K562 (cell line): ENCODE measurements at regions not wholly inside any gene's neighbourhood (a gene's known extent, or its start where the extent isn't known, plus 50 kb on each side); places are given as distances from the start of the nearest gene placed in this dataset.

Experiments
- ATF6 ChIP-seq: sonication (generic); formaldehyde crosslinking; IDR thresholded peaks from 2 replicates; pipeline ENCODE4 v1.4.0; 2020; ENCODE audit warnings: mild to moderate bottlenecking, missing genetic modification reagents
- BRD4 ChIP-seq: fragments of 200-600 bp; sonication (generic); IDR thresholded peaks from 2 replicates; pipeline ENCODE4 v1.6.1; 2017; ENCODE audit warnings: inconsistent platforms
- CBFA2T3 ChIP-seq: fragments of 450-650 bp; IDR thresholded peaks from 2 replicates; pipeline ENCODE4 v1.6.1; 2017
- CGGBP1 ChIP-seq: fragments of 250-450 bp; sonication (Bioruptor Pico); IDR thresholded peaks from 2 replicates; pipeline ENCODE4 v1.9.0; 2021; ENCODE audit warnings: mild to moderate bottlenecking
- HOMEZ ChIP-seq: fragments of 250-450 bp; sonication (Bioruptor Pico); IDR thresholded peaks from 2 replicates; pipeline ENCODE4 v1.4.0; 2020; ENCODE audit warnings: mild to moderate bottlenecking, moderate library complexity
- KDM4B ChIP-seq, 2 experiments: fragments of 450-650 bp in 1 of 2; sonication (generic) in 1 of 2; IDR thresholded peaks; 2 replicates each; pipeline ENCODE4 v1.6.1; 2016 to 2017; ENCODE audit warnings: borderline replicate concordance in 2 of 2, antibody characterized with exemption in 1 of 2, low read depth in 1 of 2, mild to moderate bottlenecking in 1 of 2
- MLX ChIP-seq, 2 experiments: fragments of 450-650 bp in 1 of 2; sonication (generic) in 1 of 2; formaldehyde crosslinking; conservative IDR thresholded peaks; 2 replicates each; pipeline versions ENCODE4 v1.4.0 to v1.8.1; 2020 to 2022; ENCODE audit warnings: mild to moderate bottlenecking in 1 of 2, missing genetic modification reagents in 1 of 2
- MYC ChIP-seq, 2 experiments: fragments of 250-450 bp in 1 of 2; sonication (Bioruptor Pico) in 1 of 2; IDR thresholded peaks; 2 replicates each; pipeline versions ENCODE4 v1.5.1 to v1.6.1; 2012 to 2021; ENCODE audit warnings: low read depth in 2 of 2, borderline replicate concordance in 1 of 2, improper control_type of control experiment in 1 of 2, low read length in 1 of 2, mild to moderate bottlenecking in 1 of 2, moderate library complexity in 1 of 2
- RFX7 ChIP-seq: fragments of 250-450 bp; sonication (Bioruptor Pico); IDR thresholded peaks from 2 replicates; pipeline ENCODE4 v1.5.1; 2021; ENCODE audit warnings: mild to moderate bottlenecking
- RUNX1 ChIP-seq: sonication (generic); IDR thresholded peaks from 2 replicates; pipeline ENCODE4 v1.6.1; 2016; ENCODE audit warnings: antibody characterized with exemption, low read depth
- SAP30 ChIP-seq: fragments of 200-600 bp; sonication (generic); IDR thresholded peaks from 2 replicates; pipeline ENCODE4 v1.6.1; 2012; ENCODE audit warnings: borderline replicate concordance, low read depth, mild to moderate bottlenecking, moderate library complexity, low read length, control low read depth, inconsistent platforms; ENCODE audit not compliant: insufficient read depth, poor library complexity, severe bottlenecking
- SETDB1 ChIP-seq: IDR thresholded peaks from one replicate; pipeline ENCODE4 v1.6.1; 2012; ENCODE audit warnings: low read length, control low read depth, inconsistent platforms
- TCF15 ChIP-seq: fragments of 250-450 bp; sonication (Bioruptor Pico); IDR thresholded peaks from 2 replicates; pipeline ENCODE4 v1.8.0; 2022; ENCODE audit warnings: moderate library complexity, mild to moderate bottlenecking, inconsistent platforms
- VEZF1 ChIP-seq: fragments of 200-800 bp; sonication (Bioruptor generic); IDR thresholded peaks from 2 replicates; pipeline ENCODE4 v1.6.1; 2017; ENCODE audit warnings: missing genetic modification characterization, missing compliant biosample characterization
- ZC3H8 ChIP-seq: fragments of 450-650 bp; IDR thresholded peaks from 2 replicates; pipeline ENCODE4 v1.6.1; 2017
- ZFP91 ChIP-seq: sonication (generic); formaldehyde crosslinking; IDR thresholded peaks from 2 replicates; pipeline ENCODE4 v1.8.0; 2022; ENCODE audit warnings: mild to moderate bottlenecking, missing genetic modification reagents
- ZNF134 ChIP-seq: fragments of 250-450 bp; sonication (Bioruptor Pico); conservative IDR thresholded peaks from 2 replicates; pipeline ENCODE4 v1.4.0; 2020
- ZNF431 ChIP-seq: sonication (generic); formaldehyde crosslinking; IDR thresholded peaks from 2 replicates; pipeline ENCODE4 v1.8.0; 2022; ENCODE audit warnings: mild to moderate bottlenecking, missing genetic modification reagents
- ZNF740 ChIP-seq, 3 experiments: fragments of 200-800 bp in 1 of 3; sonication (Bioruptor generic) in 1 of 3; sonication (generic) in 1 of 3; formaldehyde crosslinking in 1 of 3; IDR thresholded peaks; 2 replicates each; pipeline versions ENCODE4 v1.6.1 to v1.8.0; 2016 to 2022; ENCODE audit warnings: mild to moderate bottlenecking in 2 of 3, missing compliant biosample characterization in 2 of 3, missing genetic modification characterization in 2 of 3, missing genetic modification reagents in 1 of 3

- TF ChIP-seq ZNF740 (CRISPR knock-in tag; IDR thresholded peaks at IDR 0.05) (no peak), ZNF740 (tag; IDR thresholded peaks at IDR 0.05) (no peak), CBFA2T3 (no peak), MYC (IDR thresholded peaks at IDR 0.05; ENCODE audit: low read depth, low read length) (no peak), MYC (CRISPR knock-in tag; IDR thresholded peaks at IDR 0.05; ENCODE audit: borderline replicate concordance, low read depth) (no peak), KDM4B (IDR thresholded peaks at IDR 0.05; ENCODE audit: borderline replicate concordance in 2 of 2, low read depth in 1 of 2) (no peak), SETDB1 (no peak), ZNF431 (CRISPR knock-in tag) (no peak), ZNF134 (CRISPR knock-in tag) (no peak), RUNX1 (no peak), HOMEZ (CRISPR knock-in tag) (no peak), CGGBP1 (CRISPR knock-in tag) (no peak), BRD4 (no peak), RFX7 (CRISPR knock-in tag) (no peak), MLX (CRISPR knock-in tag; conservative IDR thresholded peaks at IDR 0.05) (no peak), ZFP91 (CRISPR knock-in tag) (no peak), ATF6 (CRISPR knock-in tag) (no peak), TCF15 (CRISPR knock-in tag) (no peak), SAP30 (no peak), VEZF1 (CRISPR knock-in tag) (no peak), ZC3H8 (no peak)
Observed at GRCh38 chr16:79845734-79846135, 245.2 kb upstream of the MAF start (continued).
